Mesendoderm (in vitro differentiated cells): ENCODE measurements at regions not wholly inside any gene's neighbourhood (a gene's known extent, or its start where the extent isn't known, plus 50 kb on each side); places are given as distances from the start of the nearest gene placed in this dataset.

Experiments
- DNase-seq: peaks from one replicate; pipeline ENCODE4 v3.0.0; 2013
- H2AK5ac ChIP-seq: 2 replicates; pipeline ENCODE4 v1.6.1; 2013; ENCODE audit warnings: low read length, inconsistent platforms
- H2BK120ac ChIP-seq: 2 replicates; pipeline ENCODE4 v1.6.1; 2013; ENCODE audit warnings: low read depth, mild to moderate bottlenecking, low read length, moderate library complexity, mixed read lengths
- H2BK15ac ChIP-seq: replicated peaks from 2 replicates; pipeline ENCODE4 v1.6.1; 2013; ENCODE audit warnings: low read depth, mild to moderate bottlenecking, moderate library complexity
- H2BK5ac ChIP-seq: 2 replicates; pipeline ENCODE4 v1.6.1; 2013; ENCODE audit warnings: low read length, inconsistent platforms
- H3K18ac ChIP-seq: 2 replicates; pipeline ENCODE4 v1.6.1; 2013; ENCODE audit warnings: mild to moderate bottlenecking, low read length, mixed read lengths
- H3K23ac ChIP-seq: one replicate; pipeline ENCODE4 v1.6.1; 2013; ENCODE audit warnings: low read length
- H3K27ac ChIP-seq: 2 replicates; pipeline ENCODE4 v1.5.1; 2013; ENCODE audit warnings: low read depth, mild to moderate bottlenecking, inconsistent platforms, low read length, moderate library complexity
- H3K27me3 ChIP-seq: 2 replicates; pipeline ENCODE4 v1.6.1; 2013; ENCODE audit warnings: low read length, control low read depth, mild to moderate bottlenecking, inconsistent platforms; ENCODE audit not compliant: insufficient read depth, poor library complexity
- H3K36me3 ChIP-seq: 2 replicates; pipeline ENCODE4 v1.6.1; 2013; ENCODE audit warnings: low read length, inconsistent platforms; ENCODE audit not compliant: control insufficient read depth, insufficient read depth
- H3K4ac ChIP-seq: one replicate; pipeline ENCODE4 v1.6.1; 2013; ENCODE audit warnings: low read depth, mild to moderate bottlenecking, low read length, moderate library complexity
- H3K4me1 ChIP-seq: 2 replicates; pipeline ENCODE4 v1.6.1; 2013; ENCODE audit warnings: low read depth, low read length, inconsistent platforms; ENCODE audit not compliant: control insufficient read depth
- H3K4me2 ChIP-seq: 2 replicates; pipeline ENCODE4 v1.6.1; 2013; ENCODE audit warnings: low read length
- H3K4me3 ChIP-seq: 2 replicates; pipeline ENCODE4 v1.5.1; 2013; ENCODE audit warnings: mild to moderate bottlenecking, low read length
- H3K56ac ChIP-seq: one replicate; pipeline ENCODE4 v1.6.1; 2013; ENCODE audit warnings: low read length
- H3K79me1 ChIP-seq: 2 replicates; pipeline ENCODE4 v1.6.1; 2013; ENCODE audit warnings: low read length, inconsistent platforms
- H3K79me2 ChIP-seq: 2 replicates; pipeline ENCODE4 v1.6.1; 2013; ENCODE audit warnings: mild to moderate bottlenecking, low read length; ENCODE audit not compliant: control insufficient read depth, insufficient read depth
- H3K9ac ChIP-seq: 2 replicates; pipeline ENCODE4 v1.6.1; 2013; ENCODE audit warnings: low read length, inconsistent platforms
- H4K5ac ChIP-seq: one replicate; pipeline ENCODE4 v1.6.1; 2013; ENCODE audit warnings: low read length
- H4K8ac ChIP-seq: one replicate; pipeline ENCODE4 v1.6.1; 2013; ENCODE audit warnings: low read depth, mild to moderate bottlenecking, control low read depth, low read length, moderate library complexity
- WGBS: extraction: QIAGEN DNeasy Blood & Tissue Kit; methylation state at CpG from one replicate; pipeline ENCODE4 v1.1.7; 2013; ENCODE audit warnings: low lambda C conversion rate, missing lambda C conversion rate; ENCODE audit not compliant: insufficient coverage; ENCODE audit errors: extremely low coverage; 5-methylcytosine and 5-hydroxymethylcytosine counted together

- Histone ChIP-seq H2BK5ac (no peak overlapping the region), H2BK120ac (no peak overlapping the region), H3K4me2 (no peak overlapping the region), H3K27ac (no peak overlapping the region), H3K79me1 (no peaks in the 10 kb centered on the region), H3K9ac (no peak overlapping the region), H3K79me2 (no peaks in the 10 kb centered on the region), H3K27me3 (no peaks in the 10 kb centered on the region), H4K8ac (no peak overlapping the region), H3K36me3 (no peaks in the 10 kb centered on the region), H2AK5ac (no peak overlapping the region), H3K4me1 (no peaks in the 10 kb centered on the region), H3K56ac (no peak overlapping the region), H3K23ac (no peak overlapping the region), H3K4ac (no peak overlapping the region), H2BK15ac (no peak overlapping the region), H3K18ac (no peak overlapping the region), H4K5ac (no peak overlapping the region), H3K4me3 (no peak overlapping the region)
- no CpG with 5 or more reads among the region's 5 CpGs for WGBS
- no peak for DNase-seq
Measured at GRCh38 chr5:164357395-164358033, 852.1 kb downstream of the MAT2B start.

- Histone ChIP-seq H3K27ac (no peak overlapping the region), H4K5ac (no peak overlapping the region), H3K18ac (no peak overlapping the region), H3K4me3 (no peak overlapping the region), H3K9ac (no peak overlapping the region), H4K8ac (no peak overlapping the region), H3K4ac (no peak overlapping the region), H3K27me3 (no peaks in the 10 kb centered on the region), H3K79me2 (no peaks in the 10 kb centered on the region), H2BK5ac (no peak overlapping the region), H2BK120ac (no peak overlapping the region), H2BK15ac (no peak overlapping the region), H2AK5ac (no peak overlapping the region), H3K36me3 (no peaks in the 10 kb centered on the region), H3K4me1 (no peaks in the 10 kb centered on the region), H3K79me1 (no peaks in the 10 kb centered on the region), H3K4me2 (no peak overlapping the region), H3K23ac (no peak overlapping the region), H3K56ac (no peak overlapping the region)
- DNase-seq = no peak
- WGBS = no CpG with 5 or more reads among the region's 4 CpGs
Measured at GRCh38 chr5:164358531-164359259, 853.3 kb downstream of the MAT2B start.

DNA sequence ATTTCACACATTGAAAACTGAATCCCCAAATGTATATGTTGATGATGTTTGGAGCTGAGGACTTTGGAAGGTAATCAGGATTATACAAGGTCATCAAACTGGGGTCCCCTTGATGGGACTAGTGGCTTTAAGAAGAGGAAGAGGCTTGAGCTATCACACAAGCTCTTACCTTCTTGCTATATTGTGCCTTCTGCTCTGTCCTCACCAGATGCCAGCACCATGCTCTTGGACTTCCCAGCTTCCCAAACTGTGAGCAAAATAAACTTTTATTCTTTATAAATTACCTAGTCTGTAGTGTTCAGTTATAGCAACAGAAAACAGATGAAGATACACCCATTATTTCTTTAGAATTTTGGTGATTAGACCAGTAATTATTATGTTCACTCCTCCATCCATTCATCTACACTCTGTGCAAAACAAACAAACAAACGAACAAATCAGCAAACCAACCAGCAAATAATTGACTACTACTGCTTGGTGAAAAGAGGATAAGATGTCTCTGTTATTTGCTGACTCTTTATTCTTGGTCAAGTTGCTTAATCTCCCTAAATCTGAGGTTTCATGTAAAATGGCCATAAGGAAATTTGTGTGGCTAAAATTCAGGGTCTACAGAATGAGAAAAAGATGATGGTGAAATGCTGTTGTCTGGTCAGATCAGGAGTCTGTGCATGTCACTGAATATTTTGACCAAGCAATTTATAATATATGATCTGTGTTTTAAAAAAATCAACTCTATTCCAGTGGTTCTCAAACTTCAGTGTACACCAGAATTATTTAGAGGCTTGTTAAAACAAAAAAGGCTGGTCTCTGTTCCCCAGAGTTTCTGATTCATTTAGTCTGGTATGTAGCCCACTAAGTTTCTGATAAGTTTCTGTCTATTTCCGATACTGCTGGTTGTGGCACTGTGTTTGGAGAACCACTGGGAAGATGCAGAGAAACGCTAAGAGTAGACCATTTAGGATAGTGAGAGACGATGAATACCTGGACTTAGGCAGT lies 854.1 kb downstream of the MAT2B start:
- no peaks in the 10 kb centered on the region for H3K79me1 ChIP-seq
- no peak overlapping the region for H3K4me2 ChIP-seq
- H2BK15ac ChIP-seq = no peak overlapping the region
- H3K27ac ChIP-seq = no peak overlapping the region
- H4K8ac ChIP-seq = no peak overlapping the region
- H4K5ac ChIP-seq = no peak overlapping the region
- H3K18ac ChIP-seq = no peak overlapping the region
- no peak overlapping the region for H3K9ac ChIP-seq
- no peak overlapping the region for H3K4ac ChIP-seq
- H3K4me3 ChIP-seq = no peak overlapping the region
- WGBS = no CpG with 5 or more reads among the region's 4 CpGs
- DNase-seq = no peak
- no peak overlapping the region for H3K23ac ChIP-seq
- no peaks in the 10 kb centered on the region for H3K36me3 ChIP-seq
- H2BK120ac ChIP-seq = no peak overlapping the region
- H3K56ac ChIP-seq = no peak overlapping the region
- H2AK5ac ChIP-seq = no peak overlapping the region
- no peaks in the 10 kb centered on the region for H3K79me2 ChIP-seq
- H2BK5ac ChIP-seq = no peak overlapping the region
- no peaks in the 10 kb centered on the region for H3K27me3 ChIP-seq
- no peaks in the 10 kb centered on the region for H3K4me1 ChIP-seq

DNA sequence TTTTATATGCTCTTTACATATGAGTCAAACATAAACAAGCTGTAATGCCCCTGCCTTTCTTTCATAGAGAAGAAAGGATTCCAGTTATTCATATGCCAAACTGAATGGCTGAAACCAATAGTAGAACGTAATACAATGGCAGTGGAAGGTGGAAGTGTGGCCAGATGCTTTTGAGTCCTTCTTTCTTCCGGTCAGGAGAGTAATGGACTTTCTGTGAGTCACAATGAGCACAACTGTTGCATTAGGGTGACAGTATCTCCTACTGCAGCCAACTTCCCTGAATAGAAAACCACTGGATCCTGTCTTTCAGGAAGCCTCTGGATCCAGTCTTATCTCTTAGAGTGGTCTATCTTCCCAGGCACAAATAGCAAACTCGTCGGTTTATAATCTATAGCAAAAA lies 855.2 kb downstream of the MAT2B start:
- no peak overlapping the region for H3K27ac ChIP-seq
- H3K27me3 ChIP-seq = no peaks in the 10 kb centered on the region
- H2BK15ac ChIP-seq = no peak overlapping the region
- H3K9ac ChIP-seq = no peak overlapping the region
- no peak overlapping the region for H3K56ac ChIP-seq
- no peak overlapping the region for H2AK5ac ChIP-seq
- no peak overlapping the region for H3K4ac ChIP-seq
- no peak overlapping the region for H2BK5ac ChIP-seq
- H3K4me3 ChIP-seq = no peak overlapping the region
- no peak overlapping the region for H2BK120ac ChIP-seq
- no peaks in the 10 kb centered on the region for H3K36me3 ChIP-seq
- peak overlapping the region; percentile 56 for H4K8ac ChIP-seq
- H3K18ac ChIP-seq = no peak overlapping the region
- H3K4me1 ChIP-seq = no peaks in the 10 kb centered on the region
- H3K4me2 ChIP-seq = no peak overlapping the region
- H3K79me2 ChIP-seq = no peaks in the 10 kb centered on the region
- no peak overlapping the region for H3K23ac ChIP-seq
- no peaks in the 10 kb centered on the region for H3K79me1 ChIP-seq
- no peak for DNase-seq
- no peak overlapping the region for H4K5ac ChIP-seq
- WGBS = no CpG with 5 or more reads among the region's 4 CpGs

GRCh38 chr5:164361986-164362385 lies 856.6 kb downstream of the MAT2B start:
- DNase-seq = no peak
- no peak overlapping the region for H3K18ac ChIP-seq
- H2BK5ac ChIP-seq = no peak overlapping the region
- H3K79me1 ChIP-seq = no peaks in the 10 kb centered on the region
- H3K56ac ChIP-seq = no peak overlapping the region
- H4K8ac ChIP-seq = no peak overlapping the region
- no peak overlapping the region for H4K5ac ChIP-seq
- H3K9ac ChIP-seq = no peak overlapping the region
- no peak overlapping the region for H2BK15ac ChIP-seq
- no peaks in the 10 kb centered on the region for H3K4me1 ChIP-seq
- no peak overlapping the region for H2AK5ac ChIP-seq
- H3K4me2 ChIP-seq = no peak overlapping the region
- no peak overlapping the region for H3K23ac ChIP-seq
- H3K4ac ChIP-seq = no peak overlapping the region
- no peak overlapping the region for H3K27ac ChIP-seq
- WGBS = no CpG with 5 or more reads among the region's 5 CpGs
- no peak overlapping the region for H2BK120ac ChIP-seq
- H3K27me3 ChIP-seq = no peaks in the 10 kb centered on the region
- H3K36me3 ChIP-seq = no peaks in the 10 kb centered on the region
- no peaks in the 10 kb centered on the region for H3K79me2 ChIP-seq
- H3K4me3 ChIP-seq = no peak overlapping the region
